NOMO-1 treated with dmso at 0.1 percent for 144 hours (cell line): ENCODE measurements at regions not wholly inside any gene's neighbourhood (a gene's known extent, or its start where the extent isn't known, plus 50 kb on each side); places are given as distances from the start of the nearest gene placed in this dataset.

Experiments
- DNase-seq: peaks from one replicate; lab custom pipeline; 2025; ENCODE audit not compliant: unreplicated experiment; lab: John Stamatoyannopoulos, UW

- DNase-seq, result no peak
Observed at GRCh38 chr6:23280437-23280836, 711.1 kb downstream of the HDGFL1 start.

- no peak for DNase-seq
Observed at GRCh38 chr6:23282252-23283021, 713.1 kb downstream of the HDGFL1 start.

GRCh38 chr6:23293653-23294052, 724.3 kb downstream of the HDGFL1 start:
- DNase-seq, result no peak

- no peak for DNase-seq
Observed at GRCh38 chr6:23301556-23301955, 732.2 kb downstream of the HDGFL1 start.

- DNase-seq, result no peak
Observed at GRCh38 chr6:23302514-23302913, 733.1 kb downstream of the HDGFL1 start.

GRCh38 chr6:23305325-23305943, 736.1 kb downstream of the HDGFL1 start:
- DNase-seq, result no peak

GRCh38 chr6:23306251-23306950, 737.0 kb downstream of the HDGFL1 start:
- DNase-seq, result no peak

GRCh38 chr6:23307516-23307915, 738.1 kb downstream of the HDGFL1 start:
- no peak for DNase-seq

- DNase-seq, result no peak
Observed at GRCh38 chr6:23308166-23308565, 738.8 kb downstream of the HDGFL1 start.

- DNase-seq, result no peak
Observed at GRCh38 chr6:23311211-23311610, 741.8 kb downstream of the HDGFL1 start.

- no peak for DNase-seq
Observed at GRCh38 chr6:23316131-23316530, 746.8 kb downstream of the HDGFL1 start.

- DNase-seq, result no peak
Observed at GRCh38 chr6:23316931-23317330, 747.6 kb downstream of the HDGFL1 start.

GRCh38 chr6:23319582-23319981, 750.2 kb downstream of the HDGFL1 start:
- DNase-seq, result no peak

- no peak for DNase-seq
Observed at GRCh38 chr6:23320471-23321015, 751.2 kb downstream of the HDGFL1 start.

GRCh38 chr6:23323897-23324296, 754.5 kb downstream of the HDGFL1 start:
- no peak for DNase-seq

- DNase-seq, result no peak
Observed at GRCh38 chr6:23325065-23325464, 755.7 kb downstream of the HDGFL1 start.

- DNase-seq, result no peak
Observed at GRCh38 chr6:23327621-23328020, 758.3 kb downstream of the HDGFL1 start.

- no peak for DNase-seq
Observed at GRCh38 chr6:23329086-23329485, 759.7 kb downstream of the HDGFL1 start.

GRCh38 chr6:23330632-23331031, 761.3 kb downstream of the HDGFL1 start:
- DNase-seq, result no peak

- no peak for DNase-seq
Observed at GRCh38 chr6:23334360-23334759, 765.0 kb downstream of the HDGFL1 start.

GRCh38 chr6:23335894-23336293, 766.5 kb downstream of the HDGFL1 start:
- DNase-seq, result no peak

- DNase-seq, result no peak
Observed at GRCh38 chr6:23339268-23339667, 769.9 kb downstream of the HDGFL1 start.
